Activated CD4-positive, alpha-beta T cell treated with anti-CD3 and anti-CD28 coated beads, Interleukin-2, amount 50 U/mL, for 48 hours (primary cell): ENCODE measurements at regions not wholly inside any gene's neighbourhood (a gene's known extent, or its start where the extent isn't known, plus 50 kb on each side); places are given as distances from the start of the nearest gene placed in this dataset.

Source experiments
- DNase-seq, 2 experiments: peaks; one replicate each; pipeline ENCODE4 v3.0.0-alpha.2; 2020

GRCh38 chr13:104436555-104436954, 1370.3 kb upstream of the SLC10A2 start:
- DNase-seq, result no peak

GRCh38 chr13:104431895-104432294, 1365.7 kb upstream of the SLC10A2 start:
- DNase-seq, result no peak

- DNase-seq, result no peak
Measured at GRCh38 chr13:104426435-104426834, 1360.2 kb upstream of the SLC10A2 start.

- no peak for DNase-seq
Measured at GRCh38 chr13:104422668-104423067, 1356.5 kb upstream of the SLC10A2 start.

GRCh38 chr13:104416973-104417372, 1350.8 kb upstream of the SLC10A2 start:
- DNase-seq, result no peak

GRCh38 chr13:104414771-104415170, 1348.6 kb upstream of the SLC10A2 start:
- no peak for DNase-seq

- DNase-seq, result no peak
Measured at GRCh38 chr13:104414181-104414580, 1348.0 kb upstream of the SLC10A2 start.

- no peak for DNase-seq
Measured at GRCh38 chr13:104411141-104411765, 1345.0 kb upstream of the SLC10A2 start.

- no peak for DNase-seq
Measured at GRCh38 chr13:104408733-104409132, 1342.5 kb upstream of the SLC10A2 start.

- DNase-seq, result no peak
Measured at GRCh38 chr13:104404325-104404724, 1338.1 kb upstream of the SLC10A2 start.

GRCh38 chr13:104389691-104390090, 1323.5 kb upstream of the SLC10A2 start:
- DNase-seq, result no peak

GRCh38 chr13:104387510-104387909, 1321.3 kb upstream of the SLC10A2 start:
- DNase-seq, result no peak

GRCh38 chr13:104385404-104385803, 1319.2 kb upstream of the SLC10A2 start:
- DNase-seq, result no peak

- no peak for DNase-seq
Measured at GRCh38 chr13:104382951-104383350, 1316.7 kb upstream of the SLC10A2 start.

- no peak for DNase-seq
Measured at GRCh38 chr13:104376588-104376987, 1310.4 kb upstream of the SLC10A2 start.

- no peak for DNase-seq
Measured at GRCh38 chr13:104375614-104376013, 1309.4 kb upstream of the SLC10A2 start.

GRCh38 chr13:104372095-104372655, 1306.0 kb upstream of the SLC10A2 start:
- DNase-seq, result no peak

GRCh38 chr13:104365430-104365829, 1299.2 kb upstream of the SLC10A2 start:
- no peak for DNase-seq

GRCh38 chr13:104357672-104358354, 1291.6 kb upstream of the SLC10A2 start:
- no peak for DNase-seq

- no peak for DNase-seq
Measured at GRCh38 chr13:104357174-104357573, 1291.0 kb upstream of the SLC10A2 start.

GRCh38 chr13:104355041-104355670, 1288.9 kb upstream of the SLC10A2 start:
- DNase-seq, result no peak

GRCh38 chr13:104327211-104327610, 1261.0 kb upstream of the SLC10A2 start:
- no peak for DNase-seq

GRCh38 chr13:104326523-104326922, 1260.3 kb upstream of the SLC10A2 start:
- DNase-seq, result no peak

GRCh38 chr13:104321756-104322155, 1255.5 kb upstream of the SLC10A2 start:
- DNase-seq, result no peak
